ENCODE measurements at regions not wholly inside any gene's neighbourhood (a gene's known extent, or its start where the extent isn't known, plus 50 kb on each side); places are given as distances from the start of the nearest gene placed in this dataset.

- no peak for DNase-seq
Observed at GRCh38 chr9:7387840-7388239, 411.7 kb downstream of the DMAC1 start.

- DNase-seq: no peak
Observed at GRCh38 chr9:7382304-7382703, 417.3 kb downstream of the DMAC1 start.

- DNase-seq: no peak
Observed at GRCh38 chr9:7377489-7377888, 422.1 kb downstream of the DMAC1 start.

GRCh38 chr9:7376833-7377232 is 422.7 kb downstream of the DMAC1 start:
- DNase-seq: no peak

GRCh38 chr9:7376213-7376612 is 423.4 kb downstream of the DMAC1 start:
- DNase-seq: no peak

- DNase-seq: no peak
Observed at GRCh38 chr9:7375013-7375511, 424.5 kb downstream of the DMAC1 start.

GRCh38 chr9:7370988-7371387 is 428.6 kb downstream of the DMAC1 start:
- no peak for DNase-seq

- DNase-seq: no peak
Observed at GRCh38 chr9:7370381-7370780, 429.2 kb downstream of the DMAC1 start.

GRCh38 chr9:7369384-7369821 is 430.2 kb downstream of the DMAC1 start:
- no peak for DNase-seq

- no peak for DNase-seq
Observed at GRCh38 chr9:7368410-7369292, 430.9 kb downstream of the DMAC1 start.

- no peak for DNase-seq
Observed at GRCh38 chr9:7367726-7368125, 431.9 kb downstream of the DMAC1 start.

- no peak for DNase-seq
Observed at GRCh38 chr9:7366121-7366520, 433.5 kb downstream of the DMAC1 start.

- no peak for DNase-seq
Observed at GRCh38 chr9:7363777-7364477, 435.7 kb downstream of the DMAC1 start.

GRCh38 chr9:7360513-7360912 is 439.1 kb downstream of the DMAC1 start:
- DNase-seq: no peak

GRCh38 chr9:7358876-7359275 is 440.7 kb downstream of the DMAC1 start:
- DNase-seq: no peak

GRCh38 chr9:7354704-7355103 is 444.9 kb downstream of the DMAC1 start:
- DNase-seq: no peak

GRCh38 chr9:7348692-7349091 is 450.9 kb downstream of the DMAC1 start:
- no peak for DNase-seq

- no peak for DNase-seq
Observed at GRCh38 chr9:7347556-7347955, 452.0 kb downstream of the DMAC1 start.

GRCh38 chr9:7346144-7346543 is 453.4 kb downstream of the DMAC1 start:
- no peak for DNase-seq

- DNase-seq: no peak
Observed at GRCh38 chr9:7342736-7343135, 456.8 kb downstream of the DMAC1 start.

- DNase-seq: no peak
Observed at GRCh38 chr9:7342229-7342628, 457.3 kb downstream of the DMAC1 start.

GRCh38 chr9:7341571-7341970 is 458.0 kb downstream of the DMAC1 start:
- no peak for DNase-seq

- DNase-seq: no peak
Observed at GRCh38 chr9:7340451-7340850, 459.1 kb downstream of the DMAC1 start.

Data from central memory CD4-positive, alpha-beta T cell (primary cell).